Renal cortex interstitium (tissue), 11 donors: ENCODE measurements at regions not wholly inside any gene's neighbourhood (a gene's known extent, or its start where the extent isn't known, plus 50 kb on each side); places are given as distances from the start of the nearest gene placed in this dataset.

ENCODE experiments used
- DNase-seq, 11 donors: peaks; one replicate each; pipeline ENCODE4 v3.0.0-alpha.2; 2013; ENCODE audit warnings: low read depth in 9 of 11, low spot score in 4 of 11; ENCODE audit errors: extremely low read depth in 1 of 11

DNA sequence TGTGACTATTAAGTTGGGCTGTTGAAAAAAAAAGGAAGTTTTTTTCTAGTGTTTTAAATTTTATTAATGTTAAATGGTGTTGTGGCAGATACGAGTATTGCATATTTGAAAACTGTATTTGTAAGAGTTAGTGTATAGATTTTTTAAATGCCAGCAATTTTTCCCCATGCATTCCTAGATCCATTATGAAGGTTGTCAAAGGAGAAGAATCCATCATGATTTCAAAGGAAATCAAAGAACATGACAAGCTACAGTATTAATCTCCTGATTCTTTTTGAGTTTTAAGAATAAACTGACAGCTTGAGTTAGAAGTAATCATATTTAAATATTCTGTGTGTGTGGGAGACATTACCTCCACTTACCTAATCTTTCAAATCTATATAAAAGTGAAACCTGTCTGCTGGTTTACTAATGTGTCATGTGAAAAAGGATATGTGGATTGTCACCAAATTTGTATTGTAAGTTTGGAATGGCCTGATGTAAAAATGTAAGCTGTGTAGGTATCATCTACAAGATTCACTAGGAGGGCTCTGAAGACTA, 111.0 kb upstream of the HS3ST5 start:
- no peak for DNase-seq

DNA sequence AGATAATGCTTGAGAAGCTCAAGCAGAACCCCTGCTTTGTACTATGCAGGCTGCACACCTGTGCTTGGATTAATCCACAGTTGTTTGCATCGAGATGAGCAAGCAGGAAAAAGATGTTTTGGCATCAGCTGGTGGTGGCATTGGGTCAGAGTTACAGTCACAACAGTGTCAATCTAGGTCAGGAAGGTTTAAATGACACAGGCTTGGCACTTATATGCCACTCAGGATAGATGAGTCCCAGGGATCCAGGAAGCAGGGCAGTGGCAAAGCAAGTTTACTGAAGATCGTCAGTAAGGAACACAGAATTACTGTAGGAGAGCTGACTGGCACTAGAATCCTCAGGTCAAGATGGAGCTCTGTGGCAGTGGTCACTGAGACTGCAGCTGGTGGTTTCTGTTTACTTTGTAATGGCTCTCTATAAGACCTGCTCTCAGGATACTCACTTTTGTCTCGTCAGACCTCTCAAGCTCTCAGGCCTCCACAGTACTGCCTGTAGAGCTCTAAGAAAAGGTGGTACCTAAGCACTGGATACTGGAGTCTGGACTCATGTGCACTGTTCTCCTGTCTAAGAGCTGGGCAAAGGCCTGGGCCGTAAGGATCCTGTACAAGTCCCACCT, 110.1 kb upstream of the HS3ST5 start:
- DNase-seq: no peak

GRCh38 chr6:114450631-114451030, 107.8 kb upstream of the HS3ST5 start:
- DNase-seq: no peak

- DNase-seq: no peak
Measured at GRCh38 chr6:114449659-114450058, 106.8 kb upstream of the HS3ST5 start.

DNA sequence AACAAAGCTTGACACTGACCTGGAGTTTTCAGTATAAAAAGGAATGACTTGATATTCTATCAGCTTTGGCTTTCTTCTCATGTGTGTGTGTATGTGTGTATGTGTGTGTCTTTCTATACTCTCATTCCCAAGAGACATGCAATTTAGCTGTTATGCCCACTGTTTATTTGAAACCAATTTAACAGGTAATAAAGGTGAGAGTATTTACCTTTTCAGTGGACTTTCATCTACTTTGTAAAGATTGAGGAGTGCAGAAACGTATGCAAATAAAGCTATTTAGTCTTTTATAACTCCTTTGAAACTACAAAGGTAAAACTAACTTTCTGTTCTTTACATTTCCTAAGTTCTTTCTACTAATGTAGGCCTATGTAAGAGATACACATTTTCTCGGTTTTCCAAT, 103.5 kb upstream of the HS3ST5 start:
- no peak for DNase-seq

DNA sequence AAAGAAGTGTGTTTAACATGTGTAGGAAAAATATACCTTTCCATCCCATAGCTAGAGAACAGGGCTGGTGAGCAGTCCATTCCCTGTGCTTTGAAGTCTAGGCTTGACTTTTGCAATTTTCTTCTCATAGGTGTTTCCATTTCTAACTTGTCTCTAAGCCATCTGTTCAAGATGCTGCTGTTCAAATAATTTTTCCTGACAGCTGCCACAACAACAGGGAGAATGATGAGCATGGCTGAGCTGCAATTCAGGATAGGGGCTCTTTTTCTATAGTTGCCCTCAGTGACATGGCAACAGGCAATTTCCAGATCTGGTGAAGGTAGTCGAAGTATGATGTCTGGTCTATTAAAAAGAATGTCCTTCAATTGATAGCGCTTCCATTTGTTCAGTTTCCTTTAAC, 103.0 kb upstream of the HS3ST5 start:
- DNase-seq: no peak

GRCh38 chr6:114439411-114439810, 96.6 kb upstream of the HS3ST5 start:
- no peak for DNase-seq

DNA sequence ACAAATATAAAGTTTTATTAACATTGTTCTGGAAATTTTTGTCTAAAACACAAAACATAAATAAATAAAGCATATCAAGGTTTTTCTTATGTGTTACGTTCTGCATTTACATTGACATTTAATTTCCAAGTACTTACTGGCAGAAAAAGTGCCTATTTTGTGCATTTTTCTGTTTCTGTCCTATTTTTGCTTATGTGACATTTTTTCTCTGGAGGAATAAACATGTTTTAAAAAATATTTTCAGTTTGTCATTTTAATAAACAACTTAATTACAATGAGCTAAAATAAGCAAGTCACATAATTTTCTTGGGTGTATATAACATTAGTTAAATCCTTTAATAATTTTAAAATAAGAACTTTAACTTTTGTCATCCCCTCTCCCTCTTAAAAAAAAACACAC, 94.4 kb upstream of the HS3ST5 start:
- no peak for DNase-seq

DNA sequence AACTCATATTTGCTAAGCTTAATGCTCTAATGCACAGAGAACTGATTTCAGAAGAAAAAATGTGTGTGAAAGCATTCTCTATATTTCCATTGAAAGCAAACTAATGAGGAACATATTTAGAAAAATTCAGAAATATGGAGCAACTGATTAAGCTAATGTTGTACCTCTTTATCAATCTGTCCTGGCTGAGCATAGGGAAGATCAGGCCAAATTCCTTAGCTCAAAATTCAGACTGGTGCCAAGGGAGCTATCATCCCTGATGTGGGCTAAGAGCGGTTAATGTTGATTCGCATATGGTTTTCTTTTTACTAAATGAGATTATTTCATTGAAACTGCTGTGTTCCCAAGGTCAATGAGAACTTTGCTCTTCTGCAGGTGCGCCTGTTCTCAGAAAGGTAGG, 93.9 kb upstream of the HS3ST5 start:
- DNase-seq: no peak

- no peak for DNase-seq
Measured at GRCh38 chr6:114435985-114436384, 93.2 kb upstream of the HS3ST5 start.

DNA sequence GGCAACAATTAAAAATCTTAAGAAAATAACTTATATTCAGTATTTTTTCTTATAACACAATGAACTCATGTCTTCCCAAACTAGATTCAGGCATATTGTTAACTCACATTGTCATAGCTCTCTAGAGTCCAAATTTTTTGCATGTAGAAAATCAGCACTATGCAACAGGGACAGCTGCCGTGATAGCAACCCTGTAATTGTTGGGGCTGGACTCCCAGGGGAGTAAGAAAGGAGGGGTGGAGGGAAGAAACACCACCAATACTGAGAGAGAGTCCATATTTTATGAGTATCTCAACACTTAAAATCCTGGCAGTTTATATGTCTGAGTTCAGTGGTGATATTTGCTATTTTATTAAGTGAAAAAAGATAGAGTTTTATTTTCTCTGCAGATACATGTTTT, 89.6 kb upstream of the HS3ST5 start:
- no peak for DNase-seq

- DNase-seq: no peak
Measured at GRCh38 chr6:114431641-114432040, 88.8 kb upstream of the HS3ST5 start.

GRCh38 chr6:114430534-114431124, 87.8 kb upstream of the HS3ST5 start:
- DNase-seq: no peak

GRCh38 chr6:114428341-114428740, 85.5 kb upstream of the HS3ST5 start:
- no peak for DNase-seq

- DNase-seq: no peak
Measured at GRCh38 chr6:114421199-114421598, 78.4 kb upstream of the HS3ST5 start.

- DNase-seq: no peak
Measured at GRCh38 chr6:114419175-114419574, 76.4 kb upstream of the HS3ST5 start.

DNA sequence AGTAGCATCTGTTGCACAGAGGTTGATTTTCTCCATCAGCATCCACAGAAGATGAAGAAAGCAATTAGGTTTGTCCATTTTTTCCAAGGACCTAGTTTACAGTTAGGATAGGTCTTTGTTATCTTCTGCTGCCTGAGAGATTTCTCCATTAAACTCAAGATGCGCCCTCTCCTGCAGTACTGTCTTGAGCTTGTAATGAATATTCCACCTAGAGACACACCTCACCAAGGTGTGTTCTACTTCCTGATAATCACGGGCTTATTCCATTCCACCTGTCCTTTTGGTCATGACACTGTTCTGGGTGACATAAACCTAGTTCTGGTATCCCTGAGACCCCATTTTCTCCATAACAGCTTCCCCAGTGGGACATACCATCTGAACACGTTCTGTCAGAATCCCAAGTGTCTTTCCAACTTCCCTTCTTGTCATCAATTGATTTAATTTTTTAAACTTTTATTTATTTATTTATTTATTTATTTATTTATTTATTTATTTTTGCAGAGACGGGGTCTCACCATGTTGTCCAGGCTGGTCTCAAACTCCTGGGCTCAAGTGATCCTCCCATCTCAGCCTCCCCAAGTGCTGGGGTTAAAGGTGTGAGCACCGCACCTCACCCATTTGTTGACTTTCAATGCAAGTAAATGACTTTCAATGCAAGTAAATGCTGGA, 75.6 kb upstream of the HS3ST5 start:
- no peak for DNase-seq

GRCh38 chr6:114407426-114408035, 64.7 kb upstream of the HS3ST5 start:
- no peak for DNase-seq

GRCh38 chr6:114404339-114404955, 61.6 kb upstream of the HS3ST5 start:
- no peak for DNase-seq

DNA sequence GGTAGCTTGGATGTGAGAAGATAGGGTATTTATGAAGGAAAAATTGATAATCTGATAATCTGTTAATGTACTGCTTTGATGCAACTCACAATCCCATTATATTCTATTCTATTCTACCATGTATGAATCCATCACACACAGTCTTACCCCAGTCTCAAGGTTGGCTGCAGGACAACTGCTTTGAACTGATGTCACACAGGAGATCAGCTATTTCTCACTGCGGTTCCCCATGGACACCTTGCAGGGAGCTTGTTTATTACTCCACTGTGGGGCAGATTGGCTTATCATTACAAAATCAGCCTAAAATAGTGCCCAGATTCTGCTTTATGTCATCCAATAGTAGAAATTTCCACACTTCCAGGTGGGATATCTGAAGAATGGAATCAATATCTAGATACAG, 61.0 kb upstream of the HS3ST5 start:
- no peak for DNase-seq
